ENCODE measurements at regions not wholly inside any gene's neighbourhood (a gene's known extent, or its start where the extent isn't known, plus 50 kb on each side); places are given as distances from the start of the nearest gene placed in this dataset.

DNA sequence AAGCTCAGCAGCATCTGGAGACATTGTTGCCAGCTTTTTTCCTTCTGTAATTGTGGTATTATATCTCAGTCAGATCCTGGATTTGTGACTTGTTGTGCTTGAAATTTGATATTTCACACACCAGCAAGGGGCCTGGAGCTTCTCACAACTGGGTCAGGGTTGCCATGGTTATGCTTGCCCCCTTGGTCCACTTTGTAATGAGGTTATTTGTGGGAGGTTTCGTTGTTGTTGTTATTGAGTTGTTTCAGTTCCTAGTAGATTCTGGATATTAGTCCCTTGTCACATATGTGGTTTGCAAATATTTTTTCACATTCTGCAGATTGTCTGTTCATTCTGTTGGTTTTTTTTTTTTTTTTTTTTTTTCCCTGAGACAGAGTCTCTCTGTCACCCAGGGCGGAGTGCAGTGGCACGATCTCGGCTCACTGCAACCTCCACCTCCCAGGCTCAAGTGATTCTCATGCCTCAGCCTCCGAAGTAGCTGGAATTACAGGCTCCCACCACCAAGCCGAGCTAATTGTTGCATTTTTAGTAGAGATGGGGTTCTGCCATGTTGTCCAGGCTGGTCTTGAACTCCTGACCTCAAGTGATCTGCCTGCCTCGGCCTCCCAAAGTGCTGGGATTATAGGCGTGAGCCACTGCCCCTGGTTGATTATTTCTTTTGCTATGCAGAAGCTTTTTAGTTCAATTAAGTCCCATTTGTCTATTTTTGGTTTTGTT, 80.6 kb upstream of the ETV6 start:
- DNase-seq, result no peak

DNA sequence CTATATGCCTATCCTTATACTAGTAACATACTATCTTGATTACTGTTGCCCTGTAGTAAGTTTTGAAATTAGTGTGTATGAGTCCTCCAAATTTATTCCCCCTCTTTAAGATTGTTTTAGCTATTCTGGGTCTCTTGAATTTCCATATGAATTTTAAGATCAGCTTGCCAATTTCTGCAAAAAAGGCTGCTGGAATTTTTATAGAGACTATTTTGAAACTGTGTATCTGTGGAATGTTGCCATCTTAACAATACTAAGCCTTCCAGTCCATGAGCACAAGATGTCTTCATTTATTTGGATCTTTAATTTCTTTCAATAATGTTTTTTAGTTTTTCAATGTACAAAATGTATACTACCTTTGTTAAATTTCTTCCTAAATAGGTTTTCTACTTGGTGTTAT, 79.8 kb upstream of the ETV6 start:
- no peak for DNase-seq

GRCh38 chr12:11573880-11574279, 75.6 kb upstream of the ETV6 start:
- no peak for DNase-seq

- no peak for DNase-seq
Measured at GRCh38 chr12:11576104-11576503, 73.4 kb upstream of the ETV6 start.

GRCh38 chr12:11577658-11578260, 71.7 kb upstream of the ETV6 start:
- no peak for DNase-seq

GRCh38 chr12:11578461-11578993, 70.9 kb upstream of the ETV6 start:
- DNase-seq, result no peak

DNA sequence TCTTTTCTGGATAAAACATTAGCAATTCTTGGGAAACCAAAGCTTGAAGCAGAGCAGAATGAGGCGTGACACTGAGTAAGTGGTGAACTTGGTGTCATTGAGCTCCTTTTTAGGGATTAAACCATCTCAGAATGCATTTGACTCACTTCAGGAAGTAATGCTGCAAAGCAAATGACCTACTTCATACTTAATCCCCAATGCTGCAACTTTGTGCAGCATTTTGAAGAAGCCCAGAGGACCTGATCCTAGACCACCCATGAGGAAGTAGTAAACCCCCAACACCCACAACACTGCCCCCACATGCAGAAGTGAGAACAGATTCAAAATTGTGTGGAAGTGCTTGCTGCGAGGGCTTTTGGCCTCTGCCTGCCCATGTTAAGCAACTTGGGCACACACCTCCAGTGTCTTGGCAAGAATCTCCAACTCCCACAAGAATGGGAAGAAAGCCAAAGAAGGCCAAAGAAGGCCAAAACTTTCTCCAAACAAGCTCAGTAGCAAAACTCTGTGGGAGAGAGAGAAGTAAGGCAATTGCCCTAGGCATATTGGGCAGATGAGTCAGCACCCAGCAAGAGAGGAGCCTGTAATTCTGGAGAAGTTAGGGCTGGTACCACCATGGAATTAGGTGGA, 69.2 kb upstream of the ETV6 start:
- no peak for DNase-seq

- peak; percentile 60 to 77 for DNase-seq
Measured at GRCh38 chr12:11581179-11581755, 68.2 kb upstream of the ETV6 start.

DNA sequence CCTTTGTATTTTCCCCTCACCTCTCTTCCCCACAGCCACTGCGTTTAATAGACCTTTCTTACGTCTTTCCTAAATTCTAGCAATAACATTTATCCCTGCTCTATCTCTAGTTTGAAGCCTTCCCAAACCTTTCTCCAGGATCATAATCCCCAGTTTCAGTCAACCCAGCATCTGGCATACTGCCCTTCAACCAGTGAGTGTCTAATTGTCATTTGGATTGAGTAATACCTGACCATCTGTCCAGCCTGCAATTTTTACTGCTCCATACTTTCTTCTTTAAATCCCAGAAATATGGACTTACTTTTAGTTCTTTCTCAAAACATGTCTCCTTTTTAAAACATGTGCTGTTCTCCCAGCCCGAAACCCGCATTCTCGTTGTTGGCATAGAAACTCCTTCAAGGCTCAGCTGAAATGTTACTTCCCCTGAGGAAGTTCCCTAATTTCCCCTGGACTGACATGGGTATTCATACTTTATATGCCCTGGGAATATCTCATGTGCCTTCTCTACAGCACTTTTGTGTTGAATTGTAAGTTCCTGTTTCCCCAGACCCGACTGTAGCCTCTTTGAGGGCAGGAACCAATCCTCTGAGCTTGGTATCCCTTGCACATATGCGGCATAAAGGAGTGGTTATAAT, 65.1 kb upstream of the ETV6 start:
- no peak for DNase-seq

GRCh38 chr12:11592484-11592883, 57.0 kb upstream of the ETV6 start:
- DNase-seq, result no peak

GRCh38 chr12:11593013-11593412, 56.5 kb upstream of the ETV6 start:
- no peak for DNase-seq

DNA sequence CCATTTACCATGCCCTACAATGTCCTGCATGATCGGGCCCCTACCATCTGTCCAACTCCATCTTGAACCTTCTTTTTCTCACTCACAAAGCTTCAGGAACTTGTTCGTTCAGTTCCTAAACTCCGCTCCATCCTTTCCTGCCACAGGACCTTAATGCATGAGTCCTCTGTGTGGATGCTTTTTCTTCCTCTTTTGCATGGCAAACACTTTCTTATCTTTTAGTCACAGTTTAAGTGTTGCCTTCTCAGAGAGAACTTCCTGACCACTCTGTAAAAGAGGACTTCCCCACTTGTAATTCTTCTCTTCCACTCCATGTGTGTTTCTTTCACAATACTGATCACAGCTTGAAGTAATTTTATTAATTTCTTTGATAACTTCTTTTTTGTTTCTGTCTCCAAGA, 54.4 kb upstream of the ETV6 start:
- no peak for DNase-seq

GRCh38 chr12:11596141-11596540, 53.3 kb upstream of the ETV6 start:
- no peak for DNase-seq

GRCh38 chr12:11598900-11599299, 50.6 kb upstream of the ETV6 start:
- DNase-seq, result no peak
